CD14-positive monocyte (primary cell): ENCODE measurements at regions not wholly inside any gene's neighbourhood (a gene's known extent, or its start where the extent isn't known, plus 50 kb on each side); places are given as distances from the start of the nearest gene placed in this dataset.

Experiments used
- DNase-seq, 3 donors: peaks; one replicate each; pipeline ENCODE4 v3.0.0-alpha.2; 2011 to 2022
- H2AFZ ChIP-seq: 2 replicates; pipeline ENCODE4 v1.6.0; 2012; ENCODE audit warnings: mild to moderate bottlenecking, low read depth, low read length, inconsistent platforms; ENCODE audit not compliant: insufficient read depth, poor library complexity, severe bottlenecking
- H3K27ac ChIP-seq, 2 donors: 1 replicate in 1 of 2; 2 replicates in 1 of 2; pipeline ENCODE4 v1.5.1; 2012 to 2013; ENCODE audit warnings: low read length in 2 of 2, control low read depth in 1 of 2, inconsistent platforms in 1 of 2, low read depth in 1 of 2, mild to moderate bottlenecking in 1 of 2
- H3K27me3 ChIP-seq, 2 donors: one replicate each; pipeline versions ENCODE4 v1.6.0 to v1.6.1; 2011 to 2013; ENCODE audit warnings: low read length in 2 of 2; ENCODE audit not compliant: control insufficient read depth in 2 of 2, insufficient read depth in 2 of 2
- H3K36me3 ChIP-seq, 2 donors: replicated peaks in 1 of 2; 1 replicate in 1 of 2; 2 replicates in 1 of 2; pipeline versions ENCODE4 v1.5.1 to v1.6.1; 2012 to 2013; ENCODE audit warnings: low read length in 2 of 2, control low read depth in 1 of 2, inconsistent platforms in 1 of 2, mild to moderate bottlenecking in 1 of 2; ENCODE audit not compliant: insufficient read depth in 2 of 2, control insufficient read depth in 1 of 2
- H3K4me1 ChIP-seq, 2 donors: 1 replicate in 1 of 2; 2 replicates in 1 of 2; pipeline versions ENCODE4 v1.5.1 to v1.6.1; 2012 to 2013; ENCODE audit warnings: low read length in 2 of 2, control low read depth in 1 of 2, inconsistent platforms in 1 of 2, mild to moderate bottlenecking in 1 of 2, moderate library complexity in 1 of 2; ENCODE audit not compliant: insufficient read depth in 2 of 2, control insufficient read depth in 1 of 2
- H3K4me2 ChIP-seq: replicated peaks from 2 replicates; pipeline ENCODE3; 2012; ENCODE audit warnings: low read length, moderate library complexity, mild to moderate bottlenecking; ENCODE audit not compliant: poor library complexity, severe bottlenecking; ENCODE audit errors: extremely low read depth
- H3K4me3 ChIP-seq, 3 experiments: fragments of 200-600 bp in 1 of 3; sonication (generic) in 1 of 3; replicated peaks in 1 of 3; 1 replicate in 2 of 3; 2 replicates in 1 of 3; pipeline ENCODE4 v1.5.1; 2011 to 2013; ENCODE audit warnings: low read length in 3 of 3, mild to moderate bottlenecking in 3 of 3, control low read depth in 2 of 3, low read depth in 2 of 3, inconsistent platforms in 1 of 3, moderate library complexity in 1 of 3
- H3K79me2 ChIP-seq: 2 replicates; pipeline ENCODE4 v1.6.0; 2012; ENCODE audit warnings: mild to moderate bottlenecking, control low read depth, inconsistent platforms, low read length, moderate library complexity; ENCODE audit not compliant: insufficient read depth
- H3K9ac ChIP-seq: 2 replicates; pipeline ENCODE4 v1.6.0; 2017; ENCODE audit warnings: low read length, mild to moderate bottlenecking; ENCODE audit not compliant: insufficient read depth, poor library complexity, severe bottlenecking
- H3K9me3 ChIP-seq, 2 donors: replicated peaks in 1 of 2; 1 replicate in 1 of 2; 2 replicates in 1 of 2; pipeline versions ENCODE4 v1.5.1 to v1.6.1; 2012 to 2013; ENCODE audit warnings: low read length in 2 of 2, control low read depth in 1 of 2; ENCODE audit not compliant: control insufficient read depth in 1 of 2, insufficient read depth in 1 of 2
- H4K20me1 ChIP-seq: 2 replicates; pipeline ENCODE4 v1.6.0; 2012; ENCODE audit warnings: mild to moderate bottlenecking, low read length, control low read depth, moderate library complexity; ENCODE audit not compliant: insufficient read depth
- H3K27ac Mint-ChIP-seq, 7 donors: one replicate each; pipeline ENCODE4 v1.8.0; 2020; ENCODE audit warnings: mild to moderate bottlenecking in 7 of 7, mixed read lengths in 7 of 7, moderate library complexity in 6 of 7, inconsistent platforms in 2 of 7
- H3K27me3 Mint-ChIP-seq, 3 donors: one replicate each; pipeline ENCODE4 v1.8.0; 2021 to 2022; ENCODE audit warnings: low read depth in 3 of 3, mild to moderate bottlenecking in 3 of 3, mixed read lengths in 3 of 3, moderate library complexity in 3 of 3, inconsistent platforms in 1 of 3
- H3K36me3 Mint-ChIP-seq, 2 donors: one replicate each; pipeline ENCODE4 v1.8.0; 2020; ENCODE audit warnings: mixed read lengths in 2 of 2, inconsistent platforms in 1 of 2, mild to moderate bottlenecking in 1 of 2
- H3K4me1 Mint-ChIP-seq: one replicate; pipeline ENCODE4 v1.8.0; 2020; ENCODE audit warnings: mild to moderate bottlenecking, mixed read lengths
- H3K4me3 Mint-ChIP-seq, 2 donors: one replicate each; pipeline ENCODE4 v1.8.0; 2020; ENCODE audit warnings: mild to moderate bottlenecking in 2 of 2, mixed read lengths in 2 of 2, moderate library complexity in 1 of 2
- H3K9me3 Mint-ChIP-seq, 7 donors: one replicate each; pipeline ENCODE4 v1.8.0; 2020 to 2022; ENCODE audit warnings: mixed read lengths in 7 of 7, mild to moderate bottlenecking in 6 of 7, moderate library complexity in 6 of 7, inconsistent platforms in 2 of 7
- CTCF ChIP-seq: fragments of 200-600 bp; IDR thresholded peaks from one replicate; pipeline ENCODE4 v1.8.0; 2022; ENCODE audit warnings: antibody characterized with exemption, mild to moderate bottlenecking
- WGBS: methylation state at CpG from one replicate; pipeline ENCODE4 v1.1.5; 2013; ENCODE audit warnings: missing lambda C conversion rate; ENCODE audit not compliant: insufficient coverage; 5-methylcytosine and 5-hydroxymethylcytosine counted together
- intact Hi-C, 2 donors: fragments of 100-400 bp; cut with micrococcal nuclease; formaldehyde crosslinking; loops; one replicate each; pipeline versions ENCODE4 v1.15.0 to v1.15.1; 2023

- no peaks in the 10 kb centered on the region for H3K4me1 ChIP-seq
- no peaks in the 10 kb centered on the region for H3K27me3 ChIP-seq
- no peak for TF ChIP-seq CTCF
- no peaks in the 10 kb centered on the region for H3K36me3 ChIP-seq
- Mint-ChIP-seq H3K27ac (no peak overlapping the region), H3K4me1 (no peaks in the 10 kb centered on the region), H3K4me3 (no peak overlapping the region), H3K27me3 (peaks cover 0 to 2% (median 0%) of the 10 kb centered on the region in 3 donors), H3K9me3 (peaks cover 0 to 2% (median 0%) of the 10 kb centered on the region in 7 donors), H3K36me3 (no peaks in the 10 kb centered on the region)
- intact Hi-C loops = no loop called here
- no peak overlapping the region for H3K4me2 ChIP-seq
- no peaks in the 10 kb centered on the region for H3K79me2 ChIP-seq
- H4K20me1 ChIP-seq = no peaks in the 10 kb centered on the region
- WGBS = no CpG with 5 or more reads among the region's 1 CpG
- DNase-seq = no peak
- no peak overlapping the region for H2AFZ ChIP-seq
- H3K27ac ChIP-seq = no peak overlapping the region
- H3K4me3 ChIP-seq = no peak overlapping the region
- H3K9me3 ChIP-seq = no peaks in the 10 kb centered on the region
- H3K9ac ChIP-seq = no peak overlapping the region
Observed at GRCh38 chr11:111095327-111095726, 150.2 kb upstream of the POU2AF2 start.

DNA sequence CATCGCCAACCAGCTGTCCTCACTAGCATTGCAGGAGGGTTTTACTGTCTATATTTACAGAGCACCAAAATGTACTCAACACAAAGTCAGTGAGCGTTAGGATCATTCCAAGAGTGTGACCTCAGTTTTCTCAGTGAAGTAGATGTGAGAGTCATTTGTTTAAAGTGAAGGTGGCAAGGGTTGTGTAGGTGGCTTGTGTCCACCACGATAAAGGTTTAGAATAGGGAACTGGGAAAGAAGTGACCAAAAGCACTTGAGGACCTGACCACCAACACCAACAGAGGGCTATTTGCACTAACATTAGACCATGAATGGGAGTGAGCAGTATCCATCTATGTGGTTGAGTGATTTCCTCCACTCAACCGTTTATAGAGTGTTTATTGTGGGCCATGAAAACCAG is 152.5 kb upstream of the POU2AF2 start:
- Histone ChIP-seq H4K20me1 (no peaks in the 10 kb centered on the region), H3K79me2 (no peaks in the 10 kb centered on the region), H3K4me1 (no peaks in the 10 kb centered on the region), H3K4me3 (no peak overlapping the region), H3K36me3 (no peaks in the 10 kb centered on the region), H3K9ac (no peak overlapping the region), H3K4me2 (no peak overlapping the region), H3K27me3 (no peaks in the 10 kb centered on the region), H3K9me3 (no peaks in the 10 kb centered on the region), H2AFZ (no peak overlapping the region), H3K27ac (no peak overlapping the region)
- intact Hi-C loops = no loop called here
- Mint-ChIP-seq H3K4me3 (no peak overlapping the region), H3K4me1 (no peaks in the 10 kb centered on the region), H3K9me3 (peaks cover 0 to 2% (median 0%) of the 10 kb centered on the region in 7 donors), H3K36me3 (no peaks in the 10 kb centered on the region), H3K27me3 (peaks cover 0 to 2% (median 1%) of the 10 kb centered on the region in 3 donors), H3K27ac (no peak overlapping the region)
- 100% methylated on average over 1 of the region's 4 CpGs for WGBS
- no peak for DNase-seq
- TF ChIP-seq CTCF = no peak
